Lower lobe of right lung (tissue), 2 donors: ENCODE measurements at regions not wholly inside any gene's neighbourhood (a gene's known extent, or its start where the extent isn't known, plus 50 kb on each side); places are given as distances from the start of the nearest gene placed in this dataset.

Experiments
- ATAC-seq, 2 donors: fragments of 200-7000 bp; cut with Tn5 transposase; one replicate each; pipeline ENCODE4 v1.9.1; 2020 to 2022; ENCODE audit warnings: mild to moderate bottlenecking in 2 of 2, moderate library complexity in 2 of 2
- DNase-seq: peaks from one replicate; pipeline ENCODE4 v3.0.0-alpha.2; 2020
- H3K27ac ChIP-seq: fragments of 200-600 bp; one replicate; pipeline ENCODE4 v1.8.0; 2022
- H3K27me3 ChIP-seq: fragments of 200-600 bp; one replicate; pipeline ENCODE4 v1.8.0; 2022; ENCODE audit warnings: low read depth
- H3K36me3 ChIP-seq: fragments of 200-600 bp; one replicate; pipeline ENCODE4 v1.8.0; 2022; ENCODE audit warnings: mild to moderate bottlenecking
- H3K4me1 ChIP-seq: fragments of 200-600 bp; one replicate; pipeline ENCODE4 v1.8.0; 2022
- H3K4me3 ChIP-seq: fragments of 200-600 bp; one replicate; pipeline ENCODE4 v1.8.0; 2022; ENCODE audit warnings: mild to moderate bottlenecking
- H3K9me3 ChIP-seq: fragments of 200-600 bp; one replicate; pipeline ENCODE4 v1.8.0; 2022
- CTCF ChIP-seq: fragments of 200-600 bp; IDR thresholded peaks from one replicate; pipeline ENCODE4 v1.8.0; 2022; ENCODE audit warnings: antibody characterized with exemption, mild to moderate bottlenecking
- intact Hi-C: fragments of 100-400 bp; cut with DNase I; formaldehyde crosslinking; loops from one replicate; pipeline ENCODE4 v1.11.0; 2022
- donor health status: DM: no; HTN: yes; CAD: no; lungs with severe emphysema.

- Histone ChIP-seq H3K4me3 (no peak overlapping the region), H3K36me3 (no peaks in the 10 kb centered on the region), H3K9me3 (no peaks in the 10 kb centered on the region), H3K27ac (no peak overlapping the region), H3K4me1 (no peaks in the 10 kb centered on the region), H3K27me3 (no peaks in the 10 kb centered on the region)
- no peak for ATAC-seq
- no peak for TF ChIP-seq CTCF
- intact Hi-C loops, result no loop called here
- no peak for DNase-seq
These were observed 317.5 kb upstream of the MPDZ start for GRCh38 chr9:13597004-13597403.

- no peak for TF ChIP-seq CTCF
- intact Hi-C loops, result no loop called here
- Histone ChIP-seq H3K27ac (no peak overlapping the region), H3K27me3 (no peaks in the 10 kb centered on the region), H3K9me3 (no peaks in the 10 kb centered on the region), H3K4me1 (no peaks in the 10 kb centered on the region), H3K36me3 (no peaks in the 10 kb centered on the region), H3K4me3 (no peak overlapping the region)
- no peak for ATAC-seq
- no peak for DNase-seq
These were observed 317.0 kb upstream of the MPDZ start for GRCh38 chr9:13596383-13596970.

GRCh38 chr9:13590996-13591395 is 311.5 kb upstream of the MPDZ start:
- no peak overlapping the region for H3K4me3 ChIP-seq
- H3K36me3 ChIP-seq, result no peaks in the 10 kb centered on the region
- intact Hi-C loops, result no loop called here
- DNase-seq (no peak), ATAC-seq (no peak)
- no peaks in the 10 kb centered on the region for H3K27me3 ChIP-seq
- no peaks in the 10 kb centered on the region for H3K9me3 ChIP-seq
- no peak overlapping the region for H3K27ac ChIP-seq
- TF ChIP-seq CTCF, result no peak
- peaks cover 9% of the 10 kb centered on the region for H3K4me1 ChIP-seq

- Histone ChIP-seq H3K9me3 (no peaks in the 10 kb centered on the region), H3K4me1 (peaks cover 9% of the 10 kb centered on the region), H3K36me3 (no peaks in the 10 kb centered on the region), H3K27me3 (no peaks in the 10 kb centered on the region), H3K4me3 (no peak overlapping the region), H3K27ac (no peak overlapping the region)
- ATAC-seq (no peak), DNase-seq (no peak)
- intact Hi-C loops, result no loop called here
- no peak for TF ChIP-seq CTCF
These were observed 309.7 kb upstream of the MPDZ start for GRCh38 chr9:13589034-13589737.

GRCh38 chr9:13588151-13589033 is 308.9 kb upstream of the MPDZ start:
- peak; percentile 35 to 63 for ATAC-seq
- Histone ChIP-seq H3K27me3 (no peaks in the 10 kb centered on the region), H3K9me3 (no peaks in the 10 kb centered on the region), H3K27ac (peak overlapping the region; percentile 7), H3K4me3 (no peak overlapping the region), H3K4me1 (peaks cover 9% of the 10 kb centered on the region), H3K36me3 (no peaks in the 10 kb centered on the region)
- no peak for DNase-seq
- intact Hi-C loops, result no loop called here
- no peak for TF ChIP-seq CTCF
